Tibial nerve (tissue), 4 donors: ENCODE measurements at regions not wholly inside any gene's neighbourhood (a gene's known extent, or its start where the extent isn't known, plus 50 kb on each side); places are given as distances from the start of the nearest gene placed in this dataset.

Experiments
- CTCF ChIP-seq, 5 experiments: fragments of 200-600 bp in 3 of 5; fragments of 450-650 bp in 2 of 5; sonication (generic) in 3 of 5; IDR thresholded peaks; one replicate each; pipeline ENCODE4 v1.5.1; 2016 to 2019; ENCODE audit warnings: antibody characterized with exemption in 5 of 5, mild to moderate bottlenecking in 3 of 5, moderate library complexity in 2 of 5
- EP300 ChIP-seq, 2 donors: sonication (generic); formaldehyde crosslinking; IDR thresholded peaks; one replicate each; pipeline ENCODE4 v1.6.1; 2017; ENCODE audit warnings: antibody characterized with exemption in 2 of 2, mild to moderate bottlenecking in 1 of 2

- no peak for TF ChIP-seq EP300 (IDR thresholded peaks at IDR 0.05)
- TF ChIP-seq CTCF (IDR thresholded peaks at IDR 0.05) = no peak
Measured at GRCh38 chr13:50348371-50348770, 333.1 kb downstream of the KCNRG start.
